Progenitor cell of endocrine pancreas (in vitro differentiated cells): ENCODE measurements at regions not wholly inside any gene's neighbourhood (a gene's known extent, or its start where the extent isn't known, plus 50 kb on each side); places are given as distances from the start of the nearest gene placed in this dataset.

Experiments
- DNase-seq: peaks from one replicate; pipeline ENCODE4 v3.0.0; 2021; ENCODE audit warnings: low spot score; ENCODE audit not compliant: unreplicated experiment
- H3K27ac Mint-ChIP-seq: 2 replicates; pipeline ENCODE4 v1.8.0; 2021; ENCODE audit warnings: mild to moderate bottlenecking, moderate library complexity, mixed read lengths
- H3K27me3 Mint-ChIP-seq: 2 replicates; pipeline ENCODE4 v1.8.0; 2021; ENCODE audit warnings: mixed read lengths
- H3K36me3 Mint-ChIP-seq: 2 replicates; pipeline ENCODE4 v1.8.0; 2022; ENCODE audit warnings: mixed read lengths; ENCODE audit not compliant: insufficient read depth
- H3K4me1 Mint-ChIP-seq: 2 replicates; pipeline ENCODE4 v1.8.0; 2021; ENCODE audit warnings: low read depth, mixed read lengths
- H3K4me3 Mint-ChIP-seq: 2 replicates; pipeline ENCODE4 v1.8.0; 2021; ENCODE audit warnings: low read depth, mild to moderate bottlenecking, moderate library complexity, mixed read lengths
- H3K9me3 Mint-ChIP-seq: 2 replicates; pipeline ENCODE4 v1.8.0; 2021; ENCODE audit warnings: low read depth, mixed read lengths
- CTCF ChIP-seq: fragments of 200-600 bp; sonication (generic); IDR thresholded peaks from one replicate; pipeline ENCODE4 v1.5.0; 2021; ENCODE audit warnings: antibody characterized with exemption, mild to moderate bottlenecking; ENCODE audit not compliant: unreplicated experiment

- no peak overlapping the region for H3K27ac Mint-ChIP-seq
- H3K9me3 Mint-ChIP-seq, result no peaks in the 10 kb centered on the region
- TF ChIP-seq CTCF, result no peak
- H3K4me1 Mint-ChIP-seq, result no peaks in the 10 kb centered on the region
- no peaks in the 10 kb centered on the region for H3K36me3 Mint-ChIP-seq
- H3K4me3 Mint-ChIP-seq, result no peak overlapping the region
- H3K27me3 Mint-ChIP-seq, result peaks cover 6% of the 10 kb centered on the region
- DNase-seq, result no peak
These were observed 613.5 kb downstream of the INSC start for GRCh38 chr11:15728207-15728606.

DNA sequence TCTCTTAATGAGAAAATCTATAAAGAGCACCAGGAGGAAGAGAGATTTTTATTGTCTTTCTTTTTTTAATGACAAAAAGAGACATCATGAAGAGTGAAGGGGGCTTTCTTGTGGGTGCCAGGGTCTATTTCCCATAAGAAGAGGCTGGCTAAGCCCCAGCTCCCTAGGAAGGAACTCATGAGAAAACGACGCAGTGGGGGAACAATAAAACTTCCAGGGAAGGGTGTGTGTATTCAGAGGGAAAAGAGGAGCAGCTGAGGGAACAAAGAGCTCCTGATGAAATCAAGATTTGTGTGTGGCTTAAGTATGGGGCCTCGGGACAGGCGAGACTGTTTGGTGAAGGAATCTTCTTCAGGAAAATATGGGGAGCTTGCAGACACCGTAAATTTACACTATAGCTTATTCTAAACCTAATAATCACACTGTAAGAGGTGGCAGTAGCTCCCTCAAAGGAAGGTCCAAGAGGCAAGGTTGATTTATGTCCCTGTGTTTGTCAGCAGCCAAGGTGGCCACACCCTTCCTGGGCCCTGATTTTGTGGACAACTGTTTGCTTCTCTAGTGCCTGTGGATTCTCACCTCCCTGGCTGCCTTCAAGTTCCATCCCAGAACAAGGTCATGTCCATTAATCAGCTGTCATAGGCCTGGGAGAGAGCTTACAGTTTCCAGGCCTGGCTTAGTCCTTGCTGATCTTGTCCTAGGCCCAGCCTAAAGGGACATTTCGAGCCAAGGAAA, 615.7 kb downstream of the INSC start:
- Mint-ChIP-seq H3K27me3 (peaks cover 3% of the 10 kb centered on the region), H3K4me3 (no peak overlapping the region), H3K9me3 (peaks cover 2% of the 10 kb centered on the region), H3K4me1 (no peaks in the 10 kb centered on the region), H3K27ac (no peak overlapping the region), H3K36me3 (no peaks in the 10 kb centered on the region)
- DNase-seq, result no peak
- no peak for TF ChIP-seq CTCF

DNA sequence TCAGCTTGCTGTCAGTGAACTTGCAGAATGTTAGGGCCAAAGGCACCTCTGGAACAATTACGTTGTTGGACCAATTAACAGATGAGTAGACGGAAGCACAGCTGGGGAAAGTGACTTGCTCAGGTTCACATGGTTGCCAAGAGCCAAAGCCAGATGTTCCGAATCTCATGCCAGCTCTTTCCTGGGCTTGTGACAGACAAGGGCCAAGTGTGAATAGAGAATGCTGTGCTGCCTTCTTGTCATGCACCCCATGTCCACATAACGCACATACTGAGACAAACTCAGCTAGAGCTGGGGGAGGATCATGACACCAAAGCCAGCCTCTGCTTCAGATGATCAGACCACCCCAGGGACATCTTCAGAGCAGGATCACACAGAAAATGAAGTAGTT, 616.3 kb downstream of the INSC start:
- no peak for DNase-seq
- no peaks in the 10 kb centered on the region for H3K4me1 Mint-ChIP-seq
- no peak overlapping the region for H3K27ac Mint-ChIP-seq
- TF ChIP-seq CTCF, result no peak
- H3K36me3 Mint-ChIP-seq, result no peaks in the 10 kb centered on the region
- H3K9me3 Mint-ChIP-seq, result peaks cover 2% of the 10 kb centered on the region
- no peak overlapping the region for H3K4me3 Mint-ChIP-seq
- peaks cover 3% of the 10 kb centered on the region for H3K27me3 Mint-ChIP-seq

DNA sequence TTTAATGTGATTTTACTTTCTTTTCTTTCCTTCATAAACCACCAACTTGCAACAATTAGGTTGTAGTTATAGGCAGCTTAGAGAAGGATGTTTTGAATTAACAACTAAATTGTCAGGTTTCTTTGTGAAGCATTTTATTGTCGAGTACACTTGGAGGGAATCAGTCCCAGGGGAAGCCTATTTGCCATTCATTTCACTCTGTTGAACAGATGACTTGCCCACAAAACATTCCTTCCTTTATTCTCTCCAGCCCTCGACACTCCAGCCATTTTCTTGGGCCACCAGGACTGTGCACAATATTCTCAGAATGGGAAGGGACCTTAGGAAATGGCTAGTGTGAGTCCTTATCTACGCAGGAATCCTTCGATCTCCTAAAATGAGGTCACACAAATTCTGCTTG, 620.6 kb downstream of the SOX6 start:
- no peak for DNase-seq
- peaks cover 2% of the 10 kb centered on the region for H3K9me3 Mint-ChIP-seq
- no peak overlapping the region for H3K27ac Mint-ChIP-seq
- TF ChIP-seq CTCF, result no peak
- H3K27me3 Mint-ChIP-seq, result peaks cover 17% of the 10 kb centered on the region
- no peak overlapping the region for H3K4me3 Mint-ChIP-seq
- H3K4me1 Mint-ChIP-seq, result no peaks in the 10 kb centered on the region
- H3K36me3 Mint-ChIP-seq, result no peaks in the 10 kb centered on the region

- Mint-ChIP-seq H3K36me3 (no peaks in the 10 kb centered on the region), H3K27me3 (peaks cover 17% of the 10 kb centered on the region), H3K9me3 (peaks cover 2% of the 10 kb centered on the region), H3K4me3 (no peak overlapping the region), H3K4me1 (no peaks in the 10 kb centered on the region), H3K27ac (no peak overlapping the region)
- no peak for TF ChIP-seq CTCF
- no peak for DNase-seq
These were observed 619.0 kb downstream of the SOX6 start for GRCh38 chr11:15737320-15737719.
